Fibroblast of skin of right biceps (primary cell): ENCODE measurements at regions not wholly inside any gene's neighbourhood (a gene's known extent, or its start where the extent isn't known, plus 50 kb on each side); places are given as distances from the start of the nearest gene placed in this dataset.

Experiments used
- DNase-seq: peaks from one replicate; pipeline ENCODE4 v3.0.0-alpha.2; 2013

DNA sequence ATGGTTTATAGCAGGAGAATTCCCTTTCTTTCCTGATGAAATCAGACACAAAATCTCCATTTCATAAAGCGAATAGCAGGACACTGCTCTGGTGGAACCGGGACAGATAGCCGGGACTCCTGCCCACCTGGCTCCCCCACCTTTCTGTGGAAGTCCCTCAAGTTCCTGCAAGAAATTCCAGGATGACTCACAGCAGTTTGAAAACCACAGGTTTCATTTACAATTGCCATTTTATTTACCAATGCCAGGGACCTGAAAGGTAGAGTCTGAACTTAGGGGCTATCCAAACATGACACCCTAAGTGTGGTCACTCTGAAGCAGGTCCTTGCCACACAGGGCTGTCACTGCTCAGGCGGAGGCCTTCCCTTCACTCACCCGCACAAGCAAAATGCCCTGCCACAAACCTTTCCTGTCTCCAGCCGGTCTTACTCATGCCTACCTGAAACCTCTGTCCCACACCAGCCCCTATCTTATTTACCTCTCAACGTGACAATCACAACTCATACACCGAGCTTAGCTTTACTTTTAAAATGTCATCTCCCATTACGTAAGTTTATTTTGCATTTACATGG is 63.3 kb upstream of the TAF1L start:
- no peak for DNase-seq

DNA sequence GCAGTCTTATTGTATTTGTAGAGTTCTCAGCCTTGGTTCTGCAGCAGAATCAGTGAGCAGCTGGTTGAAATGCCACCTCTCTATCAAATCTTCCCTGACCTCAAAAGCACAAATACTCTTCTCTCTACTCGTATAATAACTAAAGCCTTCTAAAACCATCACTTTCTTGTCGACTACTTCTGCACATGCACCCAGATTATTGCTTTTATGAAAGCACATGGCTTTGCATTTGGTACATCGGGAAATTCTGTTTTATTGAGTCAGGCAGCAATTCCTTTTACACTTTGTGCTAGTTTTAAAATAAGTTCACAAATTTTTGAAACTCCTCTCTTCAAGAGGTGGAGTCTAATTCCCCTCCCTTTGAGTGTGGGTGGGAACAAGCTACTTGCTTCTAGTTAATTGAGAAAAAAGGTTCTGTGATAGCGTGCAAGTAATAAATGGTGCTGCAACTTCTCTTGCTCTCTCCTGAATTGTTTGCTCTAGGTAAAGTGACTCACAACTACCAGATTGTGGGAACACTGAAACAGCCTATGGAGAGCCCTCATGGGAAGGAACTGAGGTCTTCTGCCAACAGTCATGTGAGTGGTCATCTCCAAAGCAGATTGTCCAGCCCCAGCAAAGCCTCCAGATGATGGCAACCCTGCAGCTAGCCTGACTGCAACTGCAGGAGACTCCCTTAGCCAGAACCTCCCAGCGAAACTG is 66.0 kb upstream of the TAF1L start:
- no peak for DNase-seq

DNA sequence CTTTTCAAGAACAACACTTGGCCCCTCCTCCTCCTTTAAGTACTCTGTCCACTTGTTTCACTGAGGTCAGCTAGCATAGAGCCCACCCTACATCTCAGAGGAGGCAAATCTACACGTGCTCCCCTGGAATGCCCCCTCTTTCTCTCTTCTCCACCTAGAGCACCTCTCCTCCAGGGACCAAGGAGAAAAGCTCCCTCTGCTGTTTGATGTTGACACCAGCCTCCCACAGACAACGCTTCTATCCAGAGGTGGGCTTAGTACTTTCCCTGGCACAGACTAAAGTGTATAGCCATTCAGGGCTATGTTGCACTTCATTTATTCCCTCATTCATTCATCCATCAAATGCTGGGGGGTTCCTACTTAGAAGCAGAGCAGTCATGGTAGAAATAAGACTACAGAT is 68.2 kb upstream of the TAF1L start:
- DNase-seq = no peak

DNA sequence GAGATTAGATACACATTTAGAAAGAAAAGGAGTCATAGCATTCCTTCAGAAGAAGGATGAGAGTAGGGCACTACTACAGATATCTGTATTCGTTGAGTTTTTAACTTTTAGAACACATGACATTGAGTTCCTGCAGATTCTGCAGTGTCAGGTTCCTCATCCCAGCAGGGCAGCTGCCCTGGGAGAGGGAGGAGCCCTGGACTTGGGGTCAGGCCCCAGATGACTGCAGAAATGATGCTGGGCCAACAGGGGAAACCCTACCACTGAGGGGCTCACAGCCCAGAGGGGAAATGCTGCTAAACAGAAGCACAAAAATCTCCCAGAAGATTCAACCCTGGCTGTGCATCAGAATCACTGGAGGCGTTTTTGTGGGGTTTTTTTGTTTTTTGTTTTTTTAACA is 68.9 kb upstream of the TAF1L start:
- DNase-seq = no peak

DNA sequence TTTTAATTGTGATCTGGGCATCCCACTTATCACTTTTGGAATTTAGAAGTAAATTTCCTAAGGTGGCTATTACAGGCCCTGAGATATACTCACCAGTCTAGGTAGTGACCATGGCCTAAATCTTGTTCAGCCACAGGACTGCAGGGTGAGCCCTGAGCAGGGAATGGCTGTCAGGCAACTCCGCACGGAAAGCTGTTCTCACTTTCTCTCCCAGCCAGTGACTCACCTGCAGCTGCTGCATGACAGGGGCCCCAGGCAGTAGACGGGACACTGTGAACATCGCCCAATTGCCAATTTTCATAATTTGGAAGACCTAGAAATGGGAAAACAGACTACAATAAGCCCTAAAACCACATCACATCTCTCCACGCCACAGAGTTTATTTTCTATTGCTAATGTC is 69.6 kb upstream of the TAF1L start:
- peak; percentile 44 for DNase-seq

DNA sequence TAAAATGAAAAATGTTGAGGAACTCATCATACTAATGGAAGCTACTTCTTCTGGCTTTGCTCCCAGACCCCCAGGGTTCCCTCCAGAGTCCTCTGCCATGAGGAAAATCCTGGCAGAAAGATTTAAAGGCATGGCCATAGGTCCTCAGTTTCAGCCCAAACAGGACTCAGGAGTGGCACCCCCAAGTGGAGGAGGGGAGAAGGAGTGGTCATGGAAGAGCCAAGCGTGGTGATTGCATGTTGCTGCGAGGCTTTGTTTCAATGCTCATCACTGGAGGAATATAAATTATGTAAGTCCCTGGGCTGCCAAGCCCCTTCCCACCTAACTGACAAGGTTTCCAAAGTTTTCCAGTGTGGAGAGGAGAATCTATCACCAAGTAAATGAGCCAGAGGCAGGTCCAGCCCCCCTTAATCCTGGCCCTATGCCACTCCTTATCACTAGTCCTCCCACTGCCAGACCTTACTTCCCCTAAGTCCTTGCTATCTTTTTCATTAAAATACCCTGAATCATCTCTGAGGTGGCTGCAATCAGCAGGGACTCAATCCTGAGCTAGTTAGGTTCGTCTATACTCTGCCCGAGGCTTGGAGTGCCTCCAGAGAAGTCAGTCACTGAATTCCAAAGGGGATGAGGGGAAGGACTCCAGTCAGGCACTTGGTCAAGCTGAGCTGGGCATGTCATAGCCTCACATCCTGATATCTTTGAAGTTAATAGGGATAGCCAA is 70.7 kb upstream of the TAF1L start:
- peak; percentile 49 for DNase-seq

DNA sequence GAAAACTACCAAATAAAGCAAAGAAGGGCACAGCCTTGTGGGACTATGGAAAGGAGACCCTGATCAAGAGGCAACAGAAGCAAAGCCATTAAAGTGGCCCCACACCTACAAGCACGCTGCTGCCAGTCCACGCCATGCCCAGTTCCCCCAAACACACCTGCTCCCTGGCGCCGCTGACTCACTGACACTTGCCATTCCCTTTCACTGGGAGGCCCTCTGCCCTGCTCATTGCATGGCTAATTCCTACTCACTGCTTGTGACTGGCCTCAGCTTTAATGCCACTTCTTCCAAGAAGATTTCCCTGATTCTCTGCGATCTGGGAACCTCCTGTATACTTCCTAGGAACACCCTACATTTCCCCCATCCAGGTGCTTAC is 71.2 kb upstream of the TAF1L start:
- DNase-seq = no peak

DNA sequence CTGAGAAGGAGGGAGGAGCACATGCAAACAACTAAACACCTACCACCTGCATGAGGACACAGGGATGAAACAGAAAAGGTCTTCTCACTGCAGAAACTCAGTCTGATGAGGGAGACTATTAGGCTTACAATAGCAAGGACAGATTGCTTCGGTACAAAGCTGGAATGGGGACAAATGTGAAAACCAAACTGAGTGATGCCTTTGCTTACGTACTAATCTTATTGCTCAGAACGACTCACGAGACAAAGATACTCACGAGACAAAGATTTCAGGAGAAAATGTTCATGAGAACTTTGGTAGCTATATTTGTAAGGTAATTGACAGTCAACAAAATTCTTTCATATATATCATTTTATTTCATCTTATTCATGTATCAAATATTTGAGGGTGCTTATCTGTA is 71.9 kb upstream of the TAF1L start:
- DNase-seq = peak; percentile 34

DNA sequence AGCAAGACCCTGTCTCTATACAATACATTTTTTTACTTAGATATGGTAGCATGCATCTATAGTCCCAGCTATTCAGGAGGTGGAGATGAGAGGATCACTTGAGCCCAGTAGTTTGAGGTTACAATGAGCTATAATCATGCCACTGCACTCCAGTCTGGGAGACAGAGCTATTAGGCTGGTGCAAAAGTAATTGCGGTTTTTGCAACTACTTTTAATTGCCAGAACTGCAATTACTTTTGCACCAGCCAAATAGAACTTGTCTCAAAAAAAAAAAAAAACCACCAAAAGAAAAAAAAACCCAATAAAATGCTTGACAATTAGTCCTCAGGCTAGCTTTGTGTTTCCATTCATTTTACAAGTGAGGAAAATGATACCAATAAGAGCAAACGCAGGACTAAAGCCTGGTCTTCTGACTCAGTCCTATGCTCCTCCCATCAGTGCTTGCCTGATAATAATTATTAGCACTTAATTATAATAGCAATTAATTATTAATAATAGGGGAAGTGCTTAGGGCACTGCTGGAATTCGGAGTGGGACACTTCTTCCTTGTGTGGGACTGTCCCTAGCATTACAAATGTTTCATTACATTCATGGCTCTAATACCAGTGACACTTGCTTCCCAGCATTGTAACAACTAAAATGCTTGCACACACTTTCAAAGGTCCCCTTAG is 73.1 kb upstream of the TAF1L start:
- DNase-seq = no peak

DNA sequence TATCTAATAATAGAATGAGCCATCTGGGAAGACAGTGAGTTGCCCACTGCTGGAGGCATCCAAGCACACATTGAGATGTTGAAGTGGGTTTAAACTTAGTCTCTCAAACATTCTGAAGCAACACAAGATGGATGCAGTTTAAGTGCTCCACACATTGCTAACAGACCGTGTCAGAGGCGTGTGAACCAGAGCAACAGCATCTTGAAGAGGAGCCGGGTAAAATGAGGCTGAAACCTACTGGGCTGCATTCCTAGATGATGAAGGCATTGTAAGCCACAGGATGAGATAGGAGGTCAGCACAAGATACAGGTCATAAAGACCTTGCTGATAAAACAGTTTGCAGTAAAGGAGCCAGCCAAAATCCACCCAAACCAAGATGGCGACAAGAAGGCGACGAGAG is 73.5 kb upstream of the TMEM215 start:
- DNase-seq = no peak

DNA sequence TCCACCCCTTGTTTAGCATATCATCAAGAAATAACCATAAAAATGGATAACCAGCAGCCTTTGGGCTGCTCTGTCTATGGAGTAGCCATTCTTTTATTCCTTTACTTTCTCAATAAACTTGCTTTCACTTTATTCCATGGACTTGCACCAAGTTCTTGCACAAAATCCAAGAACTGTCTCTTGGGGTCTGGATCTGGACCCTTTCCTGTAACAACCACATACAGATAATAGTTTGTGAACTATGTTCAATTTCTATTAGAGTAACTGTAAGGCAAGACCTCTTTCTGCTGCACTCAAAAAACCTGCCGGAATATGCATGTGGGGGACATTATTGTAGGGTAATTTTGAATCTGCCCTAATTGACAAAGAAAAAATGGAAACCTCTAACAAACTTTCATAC is 66.9 kb upstream of the TMEM215 start:
- DNase-seq = no peak

DNA sequence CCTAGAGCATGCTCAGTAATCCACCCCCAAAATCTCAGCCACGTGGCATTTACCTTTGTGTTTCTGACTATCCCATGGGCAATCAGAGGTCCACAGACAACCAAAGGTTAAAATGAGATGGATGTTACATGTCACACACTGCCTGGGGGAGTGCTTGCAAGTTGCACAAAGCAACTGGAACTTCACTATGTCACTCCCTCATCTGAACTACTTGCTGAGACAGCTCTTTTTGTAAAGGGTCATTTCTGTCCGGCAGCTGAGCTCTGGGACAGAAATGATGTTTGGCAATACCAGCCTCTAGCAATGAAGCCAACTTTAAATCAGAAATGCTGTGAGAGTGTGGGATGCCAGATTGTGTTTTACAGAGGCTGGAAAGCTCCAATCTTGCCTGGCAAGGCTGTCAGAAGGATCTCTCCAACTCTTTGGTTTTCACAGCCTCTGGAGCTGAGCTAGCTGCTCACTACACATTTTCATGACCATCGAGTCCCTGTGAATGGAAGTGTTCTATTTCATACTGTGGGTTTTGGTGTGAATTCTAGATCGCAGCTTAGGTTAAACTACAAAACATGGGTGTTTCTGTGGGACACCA is 66.3 kb upstream of the TMEM215 start:
- DNase-seq = no peak

DNA sequence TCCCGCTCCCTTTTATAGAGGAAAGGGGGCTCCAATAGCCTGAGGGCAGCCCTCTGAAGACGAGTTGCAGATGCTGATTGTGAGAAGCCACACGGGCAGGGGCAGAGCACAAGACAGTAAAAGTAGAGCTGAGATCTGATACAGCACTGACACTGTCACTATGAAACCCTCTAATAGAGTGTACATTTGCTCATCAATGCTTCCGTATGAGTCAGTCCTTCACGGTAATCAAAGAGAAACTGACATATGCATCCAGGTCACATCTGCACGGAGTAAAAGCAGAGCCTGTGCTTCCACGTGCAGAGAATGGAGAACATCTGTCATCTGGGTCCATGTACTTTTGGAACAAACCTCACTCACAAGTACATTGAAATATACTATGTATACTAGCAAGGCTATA is 60.6 kb upstream of the TMEM215 start:
- DNase-seq = no peak

DNA sequence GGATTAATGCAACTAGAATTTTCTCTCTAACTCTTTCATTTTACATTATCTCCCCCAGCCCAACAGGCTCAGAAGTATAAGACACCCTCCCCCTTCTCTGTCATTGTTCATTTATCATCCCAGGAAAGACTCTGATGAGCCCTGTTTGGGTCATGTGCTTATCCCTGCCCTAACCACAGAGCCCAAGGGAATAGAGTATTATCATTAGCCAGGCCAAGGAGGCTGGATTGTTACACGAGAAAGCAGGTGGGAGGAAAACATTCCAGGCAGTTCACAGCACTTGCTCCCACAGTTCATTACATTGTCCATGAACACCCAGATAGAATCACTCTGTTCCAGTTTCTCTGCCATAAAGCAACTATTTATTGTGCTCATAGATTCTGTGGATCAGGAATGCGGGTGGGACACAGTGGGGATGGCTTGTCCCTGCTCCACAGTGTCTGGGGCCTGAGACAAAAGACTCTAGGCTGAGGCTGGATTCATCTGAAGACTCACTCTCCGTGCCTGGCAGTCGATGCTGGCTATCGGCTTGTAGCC is 59.5 kb upstream of the TMEM215 start:
- peak; percentile 32 for DNase-seq

DNA sequence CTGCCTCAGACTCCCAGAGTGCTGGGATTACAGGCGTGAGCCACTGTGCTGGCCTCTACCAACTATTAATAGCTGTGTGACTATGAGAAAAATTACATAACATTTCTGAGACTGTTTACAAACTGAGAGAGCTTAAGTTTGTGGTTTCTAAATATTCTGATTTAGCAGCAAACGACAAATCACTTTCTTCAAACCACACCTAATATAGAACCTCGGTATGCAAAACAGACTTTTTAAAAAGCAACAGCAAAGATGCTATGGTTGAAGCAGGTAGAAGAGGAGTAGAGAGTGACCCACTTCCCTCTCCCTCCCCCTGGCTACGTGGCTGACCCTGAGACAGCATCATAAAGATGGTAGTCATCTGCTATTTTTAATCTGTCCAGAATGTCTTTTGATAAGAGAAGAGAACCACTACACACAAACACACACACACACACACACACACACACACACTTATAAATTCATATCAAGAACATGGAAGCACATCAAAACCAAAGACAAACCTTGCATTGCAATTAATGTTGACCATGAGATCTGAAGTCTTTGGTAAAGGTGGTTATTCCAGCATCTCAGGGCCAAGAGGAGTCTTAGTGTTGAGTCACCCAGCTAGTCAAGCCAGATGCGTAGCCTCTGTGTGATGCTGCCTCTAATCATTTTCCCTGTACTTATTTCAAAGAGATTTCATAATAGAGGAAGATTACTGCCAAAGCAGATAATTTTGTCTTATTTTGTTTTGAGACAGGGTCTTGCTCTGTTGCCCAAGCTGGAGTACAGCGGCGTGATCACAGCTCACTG is 58.1 kb upstream of the TMEM215 start:
- DNase-seq = no peak

DNA sequence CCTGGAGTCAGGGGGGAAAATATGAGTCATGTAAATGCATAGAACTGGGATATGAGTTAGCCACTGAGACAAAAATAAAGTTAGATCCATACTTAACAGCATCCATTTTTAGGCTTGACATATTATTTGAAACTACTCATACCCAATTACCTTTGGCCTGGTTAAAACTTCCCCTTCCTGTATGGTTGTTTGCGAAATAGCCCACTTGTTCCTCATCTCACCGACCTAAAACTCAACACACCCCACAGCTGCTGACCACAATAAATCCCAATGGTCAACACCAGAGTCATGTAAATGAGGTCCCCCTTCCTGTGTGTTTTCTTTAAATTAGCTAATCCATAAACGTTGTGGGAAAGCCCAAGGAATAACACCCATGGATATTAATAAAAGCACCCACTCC is 55.2 kb upstream of the TMEM215 start:
- DNase-seq = no peak
